ENCODE measurements at regions not wholly inside any gene's neighbourhood (a gene's known extent, or its start where the extent isn't known, plus 50 kb on each side); places are given as distances from the start of the nearest gene placed in this dataset.

DNA sequence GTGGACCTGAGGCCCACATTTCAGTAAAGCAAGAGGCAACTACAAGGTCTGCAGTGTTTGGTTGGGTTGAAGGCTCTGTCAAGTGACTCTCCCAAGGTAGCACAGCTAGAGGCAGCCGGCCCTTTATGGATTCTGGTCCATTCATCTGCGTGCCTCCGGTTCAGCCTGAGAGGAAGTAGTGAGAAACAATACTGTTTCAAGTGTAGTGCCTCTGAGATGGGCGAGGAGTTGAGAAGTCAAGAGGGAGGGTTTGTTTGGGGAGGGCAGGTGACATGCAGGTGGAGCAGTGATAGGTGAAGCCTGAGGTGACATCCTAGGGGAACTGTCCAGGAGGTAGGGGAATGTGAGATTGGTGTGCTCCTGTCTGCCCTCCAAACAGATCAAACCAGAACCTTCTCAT, 933.5 kb downstream of the VRK1 start:
- TF ChIP-seq, protein P1, sequence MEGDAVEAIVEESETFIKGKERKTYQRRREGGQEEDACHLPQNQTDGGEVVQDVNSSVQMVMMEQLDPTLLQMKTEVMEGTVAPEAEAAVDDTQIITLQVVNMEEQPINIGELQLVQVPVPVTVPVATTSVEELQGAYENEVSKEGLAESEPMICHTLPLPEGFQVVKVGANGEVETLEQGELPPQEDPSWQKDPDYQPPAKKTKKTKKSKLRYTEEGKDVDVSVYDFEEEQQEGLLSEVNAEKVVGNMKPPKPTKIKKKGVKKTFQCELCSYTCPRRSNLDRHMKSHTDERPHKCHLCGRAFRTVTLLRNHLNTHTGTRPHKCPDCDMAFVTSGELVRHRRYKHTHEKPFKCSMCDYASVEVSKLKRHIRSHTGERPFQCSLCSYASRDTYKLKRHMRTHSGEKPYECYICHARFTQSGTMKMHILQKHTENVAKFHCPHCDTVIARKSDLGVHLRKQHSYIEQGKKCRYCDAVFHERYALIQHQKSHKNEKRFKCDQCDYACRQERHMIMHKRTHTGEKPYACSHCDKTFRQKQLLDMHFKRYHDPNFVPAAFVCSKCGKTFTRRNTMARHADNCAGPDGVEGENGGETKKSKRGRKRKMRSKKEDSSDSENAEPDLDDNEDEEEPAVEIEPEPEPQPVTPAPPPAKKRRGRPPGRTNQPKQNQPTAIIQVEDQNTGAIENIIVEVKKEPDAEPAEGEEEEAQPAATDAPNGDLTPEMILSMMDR (IDR thresholded peaks at IDR 0.05), result no peak
- TF ChIP-seq POLR2AphosphoS5 (IDR thresholded peaks at IDR 0.05), result no peak
- TF ChIP-seq POLR2A (IDR thresholded peaks at IDR 0.05; ENCODE audit: low read depth), result no peak
- TF ChIP-seq EP300 (IDR thresholded peaks at IDR 0.05), result no peak
